SK-N-SH (cell line): ENCODE measurements at regions not wholly inside any gene's neighbourhood (a gene's known extent, or its start where the extent isn't known, plus 50 kb on each side); places are given as distances from the start of the nearest gene placed in this dataset.
A peak's percentile ranks its signal among the peaks of the same experiment; 100 is the strongest.

ENCODE experiments used
- CTCF ChIA-PET: fragments of 300-600, 350-600 bp; formaldehyde crosslinking; extraction: SDS; loops from one replicate; lab custom pipeline; 2021; lab: Yijun Ruan, JAX
- POLR2A ChIA-PET: fragments of 350-600 bp; sonication (Branson Sonifier 250); formaldehyde crosslinking; extraction: SDS; loops from one replicate; lab custom pipeline; 2020; ENCODE audit warnings: antibody characterized with exemption, inconsistent platforms; lab: Yijun Ruan, JAX
- DNase-seq: peaks from one replicate; pipeline ENCODE4 v3.0.0; 2012
- H2AFZ ChIP-seq: fragments of 200-600 bp; sonication (generic); 2 replicates; pipeline ENCODE4 v1.8.1; 2016; ENCODE audit warnings: antibody characterized with exemption, mild to moderate bottlenecking, low read depth
- H3F3A ChIP-seq: fragments of 200-600 bp; sonication (generic); replicated peaks from 2 replicates; pipeline ENCODE3; 2016; ENCODE audit warnings: antibody characterized with exemption, mild to moderate bottlenecking; ENCODE audit not compliant: insufficient read depth
- H3K27ac ChIP-seq, 2 experiments: fragments of 200-500 bp in 1 of 2; fragments of 200-600 bp in 1 of 2; sonication (Bioruptor generic) in 1 of 2; sonication (generic), shearing (Covaris generic) in 1 of 2; 2 replicates each; pipeline versions ENCODE4 v1.5.1 to v1.6.1; 2014 to 2016; ENCODE audit warnings: low read depth in 2 of 2, inconsistent platforms in 1 of 2, low read length in 1 of 2, mild to moderate bottlenecking in 1 of 2, mixed read lengths in 1 of 2
- H3K27me3 ChIP-seq: fragments of 200-600 bp; sonication (generic), shearing (Covaris generic); 2 replicates; pipeline ENCODE4 v1.6.1; 2016; ENCODE audit warnings: mixed run types; ENCODE audit not compliant: insufficient read depth
- H3K36me3 ChIP-seq, 2 experiments: fragments of 200-500 bp in 1 of 2; fragments of 200-600 bp in 1 of 2; sonication (Bioruptor generic) in 1 of 2; sonication (generic) in 1 of 2; replicated peaks in 1 of 2; 2 replicates each; pipeline versions ENCODE3 to v1.5.1; 2014 to 2016; ENCODE audit warnings: low read length in 1 of 2, mild to moderate bottlenecking in 1 of 2; ENCODE audit not compliant: insufficient read depth in 2 of 2, control insufficient read depth in 1 of 2
- H3K4me1 ChIP-seq, 2 experiments: fragments of 200-500 bp in 1 of 2; fragments of 200-600 bp in 1 of 2; sonication (Bioruptor generic) in 1 of 2; sonication (generic), shearing (Covaris generic) in 1 of 2; 2 replicates each; pipeline versions ENCODE4 v1.5.1 to v1.6.1; 2014 to 2016; ENCODE audit warnings: low read depth in 1 of 2, low read length in 1 of 2, mixed run types in 1 of 2; ENCODE audit not compliant: insufficient read depth in 2 of 2, control insufficient read depth in 1 of 2
- H3K4me2 ChIP-seq: fragments of 200-600 bp; sonication (generic), shearing (Covaris generic); 2 replicates; pipeline ENCODE4 v1.6.1; 2017; ENCODE audit warnings: mixed run types
- H3K4me3 ChIP-seq, 2 experiments: fragments of 200-500 bp in 1 of 2; fragments of 200-600 bp in 1 of 2; sonication (Bioruptor generic) in 1 of 2; sonication (generic), shearing (Covaris generic) in 1 of 2; 2 replicates each; pipeline versions ENCODE4 v1.5.1 to v1.8.1; 2014 to 2016; ENCODE audit warnings: low read depth in 2 of 2, inconsistent platforms in 1 of 2, low read length in 1 of 2, mild to moderate bottlenecking in 1 of 2, mixed read lengths in 1 of 2, moderate library complexity in 1 of 2
- H3K79me2 ChIP-seq: fragments of 200-600 bp; sonication (generic); 2 replicates; pipeline ENCODE4 v1.8.1; 2017; ENCODE audit warnings: mild to moderate bottlenecking; ENCODE audit not compliant: insufficient read depth
- H3K9ac ChIP-seq: fragments of 200-600 bp; sonication (generic); 2 replicates; pipeline ENCODE4 v1.6.1; 2017; ENCODE audit warnings: mixed run types
- H3K9me2 ChIP-seq: fragments of 200-600 bp; sonication (generic); 2 replicates; pipeline ENCODE4 v1.6.1; 2017; ENCODE audit warnings: mixed run types
- H3K9me3 ChIP-seq: fragments of 200-600 bp; sonication (generic); 2 replicates; pipeline ENCODE4 v1.6.1; 2017; ENCODE audit warnings: mixed run types, mild to moderate bottlenecking, moderate library complexity
- H4K20me1 ChIP-seq: fragments of 200-600 bp; sonication (generic); 2 replicates; pipeline ENCODE4 v1.6.1; 2017; ENCODE audit warnings: mild to moderate bottlenecking, mixed run types; ENCODE audit not compliant: insufficient read depth
- CHD2 ChIP-seq: fragments of 150-350 bp; IDR thresholded peaks from 2 replicates; pipeline ENCODE4 v1.6.1; 2018; ENCODE audit warnings: low read length; ENCODE audit not compliant: partially characterized antibody
- ELF1 ChIP-seq: IDR thresholded peaks from 2 replicates; pipeline ENCODE4 v1.4.0; 2012
- EP300 ChIP-seq, 2 experiments: IDR thresholded peaks; 2 replicates each; pipeline versions ENCODE4 v1.4.0 to v1.6.1; 2012; ENCODE audit warnings: borderline replicate concordance in 1 of 2, low read depth in 1 of 2, low read length in 1 of 2
- FOSL2 ChIP-seq: IDR thresholded peaks from 2 replicates; pipeline ENCODE4 v1.4.0; 2012; ENCODE audit warnings: low read depth, mild to moderate bottlenecking, moderate library complexity, borderline replicate concordance
- FOXJ3 ChIP-seq: sonication (generic); formaldehyde crosslinking; IDR thresholded peaks from 2 replicates; pipeline ENCODE4 v1.5.1; 2020; ENCODE audit warnings: mild to moderate bottlenecking, missing genetic modification reagents
- FOXM1 ChIP-seq: IDR thresholded peaks from 2 replicates; pipeline ENCODE4 v1.4.0; 2012; ENCODE audit warnings: low read depth, mild to moderate bottlenecking
- GABPA ChIP-seq: IDR thresholded peaks from 2 replicates; pipeline ENCODE4 v1.4.0; 2012; ENCODE audit warnings: low read depth, mild to moderate bottlenecking
- IRF3 ChIP-seq: fragments of 150-350 bp; IDR thresholded peaks from 2 replicates; pipeline ENCODE4 v1.6.1; 2016; ENCODE audit warnings: mild to moderate bottlenecking, low read depth, low read length
- JUND ChIP-seq: IDR thresholded peaks from 2 replicates; pipeline ENCODE4 v1.4.0; 2012
- MAX ChIP-seq: IDR thresholded peaks from 2 replicates; pipeline ENCODE4 v1.4.0; 2012; ENCODE audit warnings: low read depth
- NFIC ChIP-seq: IDR thresholded peaks from 2 replicates; pipeline ENCODE4 v1.4.0; 2012; ENCODE audit warnings: borderline replicate concordance
- PBX3 ChIP-seq: IDR thresholded peaks from 2 replicates; pipeline ENCODE4; 2012
- RAD21 ChIP-seq: IDR thresholded peaks from 2 replicates; pipeline ENCODE4 v1.6.1; 2012; ENCODE audit warnings: mild to moderate bottlenecking, low read length
- REST ChIP-seq: IDR thresholded peaks from 2 replicates; pipeline ENCODE4 v1.6.1; 2012; ENCODE audit warnings: mild to moderate bottlenecking, low read depth, low read length, moderate library complexity
- SMC3 ChIP-seq: IDR thresholded peaks from 2 replicates; pipeline ENCODE4 v1.6.1; 2012; ENCODE audit warnings: low read depth, low read length, improper control_type of control experiment
- TAF1 ChIP-seq: IDR thresholded peaks from 2 replicates; pipeline ENCODE4 v1.6.1; 2012; ENCODE audit warnings: low read depth, mild to moderate bottlenecking, low read length, moderate library complexity, borderline replicate concordance
- TCF12 ChIP-seq: IDR thresholded peaks from 2 replicates; pipeline ENCODE4 v1.4.0; 2012
- TEAD4 ChIP-seq: IDR thresholded peaks from 2 replicates; pipeline ENCODE4 v1.4.0; 2012; ENCODE audit warnings: mild to moderate bottlenecking, borderline replicate concordance; ENCODE audit not compliant: insufficient read depth
- USF1 ChIP-seq: IDR thresholded peaks from 2 replicates; pipeline ENCODE4 v1.4.0; 2012; ENCODE audit warnings: low read depth, borderline replicate concordance
- YY1 ChIP-seq: IDR thresholded peaks from 2 replicates; pipeline ENCODE4 v1.4.0; 2012; ENCODE audit warnings: low read depth, mild to moderate bottlenecking
- ZBTB33 ChIP-seq: IDR thresholded peaks from 2 replicates; pipeline ENCODE4 v1.4.0; 2012; ENCODE audit warnings: low read depth, borderline replicate concordance
- WGBS: methylation state at CpG from one replicate; pipeline ENCODE4 v1.1.6; 2017; ENCODE audit warnings: low lambda C conversion rate; 5-methylcytosine and 5-hydroxymethylcytosine counted together

GRCh38 chr12:116366456-116366776 is 88.9 kb upstream of the MED13L start (continued):
- TF ChIP-seq CHD2 (peak; percentile 66), TCF12 (no peak), TAF1 (no peak), SMC3 (peak; percentile 5; the same call in 1 of the 2 replicates), REST (no peak), TEAD4 (no peak), PBX3 (no peak), FOXJ3 (CRISPR knock-in tag) (no peak), FOSL2 (no peak), YY1 (no peak), MAX (no peak)

GRCh38 chr12:116366824-116367223 is 89.3 kb upstream of the MED13L start:
- Histone ChIP-seq H3K4me2 (no peak overlapping the region), H2AFZ (0 out of 2 replicates have a peak overlapping the region, but pooled peaks have one; percentile 50), H3K4me3 (no peak overlapping the region), H3K9ac (no peak overlapping the region), H3K4me1 (peaks cover 9 to 23% of the 10 kb centered on the region in 2 experiments; a peak in 2 of 4 replicates), H3F3A (peaks cover 8% of the 10 kb centered on the region), H3K79me2 (no peaks in the 10 kb centered on the region), H3K36me3 (no peaks in the 10 kb centered on the region), H3K27me3 (no peaks in the 10 kb centered on the region), H3K9me2 (no peaks in the 10 kb centered on the region), H3K9me3 (no peaks in the 10 kb centered on the region), H4K20me1 (no peaks in the 10 kb centered on the region), H3K27ac (peak overlapping the region; percentile 16 to 73; a peak in 3 of 4 replicates)
- POLR2A ChIA-PET, result no interaction called here
- DNase-seq, result no peak
- no peak for TF ChIP-seq JUND
- TF ChIP-seq CHD2, result no peak
- no peak for TF ChIP-seq NFIC
- no peak for TF ChIP-seq ELF1
- TF ChIP-seq RAD21, result no peak
- no peak for TF ChIP-seq IRF3
- TF ChIP-seq FOXM1, result no peak
- TF ChIP-seq USF1, result no peak
- no peak for TF ChIP-seq EP300 (IDR thresholded peaks at IDR 0.05; ENCODE audit: borderline replicate concordance in 1 of 2, low read depth in 1 of 2, low read length in 1 of 2)
- no peak for TF ChIP-seq FOSL2
- no peak for TF ChIP-seq GABPA
- no peak for TF ChIP-seq SMC3
- TF ChIP-seq ZBTB33, result no peak
- CTCF ChIA-PET, result interaction anchor here (0.6 to 1.8 kb wide), 2 partner anchors 10 to 49 kb away, joined by 3 to 7 read pairs; no protein-coding TSS in a partner anchor
- 80% methylated on average over 6 of the region's 6 CpGs for WGBS
